ENCODE measurements at regions not wholly inside any gene's neighbourhood (a gene's known extent, or its start where the extent isn't known, plus 50 kb on each side); places are given as distances from the start of the nearest gene placed in this dataset.

GRCh38 chr10:61091531-61091930, 147.5 kb upstream of the RHOBTB1 start:
- DNase-seq (ENCODE audit: low spot score), result no peak

GRCh38 chr10:61089251-61089650, 145.3 kb upstream of the RHOBTB1 start:
- DNase-seq (ENCODE audit: low spot score), result no peak

GRCh38 chr10:61084493-61084892, 140.5 kb upstream of the RHOBTB1 start:
- DNase-seq (ENCODE audit: low spot score), result no peak

- no peak for DNase-seq (ENCODE audit: low spot score)
These were observed 137.3 kb upstream of the RHOBTB1 start for GRCh38 chr10:61081301-61081700.

- no peak for DNase-seq (ENCODE audit: low spot score)
These were observed 134.7 kb upstream of the RHOBTB1 start for GRCh38 chr10:61078542-61079275.

GRCh38 chr10:61076572-61077114, 132.7 kb upstream of the RHOBTB1 start:
- no peak for DNase-seq (ENCODE audit: low spot score)

GRCh38 chr10:61073391-61073790, 129.4 kb upstream of the RHOBTB1 start:
- no peak for DNase-seq (ENCODE audit: low spot score)

GRCh38 chr10:61071580-61071979, 127.6 kb upstream of the RHOBTB1 start:
- DNase-seq (ENCODE audit: low spot score), result no peak

- DNase-seq (ENCODE audit: low spot score), result no peak
These were observed 124.5 kb upstream of the RHOBTB1 start for GRCh38 chr10:61068471-61068870.

- DNase-seq (ENCODE audit: low spot score), result no peak
These were observed 123.8 kb upstream of the RHOBTB1 start for GRCh38 chr10:61067671-61068336.

- no peak for DNase-seq (ENCODE audit: low spot score)
These were observed 122.8 kb upstream of the RHOBTB1 start for GRCh38 chr10:61066661-61067344.

- DNase-seq (ENCODE audit: low spot score), result no peak
These were observed 121.1 kb upstream of the RHOBTB1 start for GRCh38 chr10:61065051-61065450.

- no peak for DNase-seq (ENCODE audit: low spot score)
These were observed 120.4 kb upstream of the RHOBTB1 start for GRCh38 chr10:61064356-61064755.

- DNase-seq (ENCODE audit: low spot score), result no peak
These were observed 119.9 kb upstream of the RHOBTB1 start for GRCh38 chr10:61063901-61064300.

- no peak for DNase-seq (ENCODE audit: low spot score)
These were observed 119.0 kb upstream of the RHOBTB1 start for GRCh38 chr10:61063034-61063433.

- DNase-seq (ENCODE audit: low spot score), result no peak
These were observed 118.0 kb upstream of the RHOBTB1 start for GRCh38 chr10:61061923-61062504.

- DNase-seq (ENCODE audit: low spot score), result no peak
These were observed 115.7 kb upstream of the RHOBTB1 start for GRCh38 chr10:61059636-61060035.

- no peak for DNase-seq (ENCODE audit: low spot score)
These were observed 108.7 kb upstream of the RHOBTB1 start for GRCh38 chr10:61052469-61053205.

GRCh38 chr10:61051344-61051743, 107.4 kb upstream of the RHOBTB1 start:
- DNase-seq (ENCODE audit: low spot score), result no peak

GRCh38 chr10:61050120-61050745, 106.2 kb upstream of the RHOBTB1 start:
- no peak for DNase-seq (ENCODE audit: low spot score)

GRCh38 chr10:61049386-61049785, 105.4 kb upstream of the RHOBTB1 start:
- DNase-seq (ENCODE audit: low spot score), result no peak
